Erythroblast (primary cell): ENCODE measurements at regions not wholly inside any gene's neighbourhood (a gene's known extent, or its start where the extent isn't known, plus 50 kb on each side); places are given as distances from the start of the nearest gene placed in this dataset.

Source experiments
- GATA1 ChIP-seq: IDR thresholded peaks from 2 replicates; pipeline ENCODE4 v1.6.1; 2011; ENCODE audit warnings: low read depth, mild to moderate bottlenecking, control low read depth, low read length, moderate library complexity
- POLR2A ChIP-seq: IDR thresholded peaks from 2 replicates; pipeline ENCODE4 v1.6.1; 2011; ENCODE audit warnings: mild to moderate bottlenecking, low read length

- no peak for TF ChIP-seq POLR2A
- TF ChIP-seq GATA1 = no peak
These were observed 121.7 kb upstream of the SLC5A12 start for GRCh38 chr11:26843539-26843938.
